ENCODE measurements at regions not wholly inside any gene's neighbourhood (a gene's known extent, or its start where the extent isn't known, plus 50 kb on each side); places are given as distances from the start of the nearest gene placed in this dataset.

- no peak overlapping the region for H3K27ac Mint-ChIP-seq (ENCODE audit: unreplicated experiment)
- no peaks in the 10 kb centered on the region for H3K4me1 Mint-ChIP-seq (ENCODE audit: unreplicated experiment)
- no peak for TF ChIP-seq CTCF (IDR thresholded peaks at IDR 0.05)
Measured at GRCh38 chr3:154482507-154482906, 52.5 kb upstream of the GPR149 start.

GRCh38 chr3:154480033-154480432 lies 50.0 kb upstream of the GPR149 start:
- H3K9me3 Mint-ChIP-seq (ENCODE audit: unreplicated experiment), result no peaks in the 10 kb centered on the region
- H3K4me1 Mint-ChIP-seq (ENCODE audit: unreplicated experiment), result no peaks in the 10 kb centered on the region
- no peaks in the 10 kb centered on the region for H3K36me3 Mint-ChIP-seq (ENCODE audit: unreplicated experiment)
- H3K4me3 Mint-ChIP-seq (ENCODE audit: unreplicated experiment), result no peak overlapping the region
- DNase-seq (ENCODE audit: extremely low spot score, unreplicated experiment), result no peak
- no peaks in the 10 kb centered on the region for H3K27me3 Mint-ChIP-seq (ENCODE audit: unreplicated experiment)
- no peak for TF ChIP-seq CTCF (IDR thresholded peaks at IDR 0.05)
- H3K27ac Mint-ChIP-seq (ENCODE audit: unreplicated experiment), result no peak overlapping the region

More at GRCh38 chr3:154482507-154482906, 52.5 kb upstream of the GPR149 start:
- H3K4me3 Mint-ChIP-seq (ENCODE audit: unreplicated experiment), result no peak overlapping the region
- no peaks in the 10 kb centered on the region for H3K27me3 Mint-ChIP-seq (ENCODE audit: unreplicated experiment)
- H3K9me3 Mint-ChIP-seq (ENCODE audit: unreplicated experiment), result no peaks in the 10 kb centered on the region
- no peak for DNase-seq (ENCODE audit: extremely low spot score, unreplicated experiment)
- no peaks in the 10 kb centered on the region for H3K36me3 Mint-ChIP-seq (ENCODE audit: unreplicated experiment)
